Embryonic facial prominence (tissue), 1 donor: ENCODE measurements at regions not wholly inside any gene's neighbourhood (a gene's known extent, or its start where the extent isn't known, plus 50 kb on each side); places are given as distances from the start of the nearest gene placed in this dataset.
"Not testable (repeated sequence)": the region's sequence is repeated elsewhere in the genome, so short reads cannot be mapped to it uniquely, and the experiment has no call there.

Experiments
- DNase-seq: peaks from one replicate; pipeline ENCODE4 v3.0.0-alpha.2; 2016; ENCODE audit errors: extremely low spot score

DNA sequence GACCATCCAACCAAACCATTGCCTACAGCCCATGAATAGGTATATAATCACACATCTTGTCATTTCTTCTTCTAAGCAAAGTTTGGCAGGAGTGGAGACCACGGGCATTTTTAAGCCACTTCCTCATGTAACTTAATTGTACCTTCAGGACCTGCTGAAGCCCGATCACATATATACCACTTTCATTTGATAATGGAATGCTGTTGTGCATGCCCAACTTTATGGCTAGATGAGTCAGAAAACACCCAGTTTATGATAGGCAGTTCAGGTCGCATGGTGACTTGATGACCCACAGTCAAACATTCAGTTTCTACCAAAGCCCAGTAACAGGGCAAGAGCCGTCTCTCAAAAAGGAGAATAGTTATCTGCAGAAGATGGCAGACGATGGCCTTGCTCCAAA lies 2295.0 kb upstream of the ACO1 start:
- no peak for DNase-seq

DNA sequence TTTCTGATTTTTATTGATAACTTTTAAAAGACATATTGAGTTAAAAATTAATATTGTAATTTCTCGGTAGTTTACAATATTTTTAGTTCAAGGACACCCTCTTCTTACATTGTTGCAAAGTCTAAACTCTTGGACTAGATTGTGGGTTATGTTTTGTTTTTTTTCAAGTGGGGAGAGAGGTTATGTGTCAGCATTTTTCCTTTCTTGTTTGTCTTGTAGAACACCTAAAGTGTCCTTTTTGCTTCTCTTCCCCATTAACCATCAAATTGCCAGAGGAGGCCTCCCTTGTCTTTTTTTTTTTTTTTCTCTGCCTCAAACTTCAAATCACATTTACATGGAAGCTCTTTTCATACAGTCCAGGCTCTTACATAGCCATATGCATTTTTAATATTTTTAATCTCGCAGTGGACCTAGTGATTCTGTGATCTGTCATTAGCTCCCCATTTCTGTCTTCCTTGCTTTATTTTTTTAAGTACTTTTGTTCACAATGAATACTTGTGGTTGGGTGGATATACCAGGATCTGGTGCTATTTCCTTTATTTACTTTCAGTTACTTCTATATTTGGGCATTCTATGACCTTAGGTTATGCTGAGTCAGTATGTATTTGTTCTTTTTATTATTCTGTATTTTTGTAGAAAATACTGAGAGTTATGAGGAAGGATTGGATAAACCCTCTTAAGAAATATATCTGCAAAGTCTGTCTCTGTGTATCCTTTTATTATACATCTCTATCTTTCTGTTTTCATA lies 2280.6 kb upstream of the ACO1 start:
- no peak for DNase-seq

DNA sequence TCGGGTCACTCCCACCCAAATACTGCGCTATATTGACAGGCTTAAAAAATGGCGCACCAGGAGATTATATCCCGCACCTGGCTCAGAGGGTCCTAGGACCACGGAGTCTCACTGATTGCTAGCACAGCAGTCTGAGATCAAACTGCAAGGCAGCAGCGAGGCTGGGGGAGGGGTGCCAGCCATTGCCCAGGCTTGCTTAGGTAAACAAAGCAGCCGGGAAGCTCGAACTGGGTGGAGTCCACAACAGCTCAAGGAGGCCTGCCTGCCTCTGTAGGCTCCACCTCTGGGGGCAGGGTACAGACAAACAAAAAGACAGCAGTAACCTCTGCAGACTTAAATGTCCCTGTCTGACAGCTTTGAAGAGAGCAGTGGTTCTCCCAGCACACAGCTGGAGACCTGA lies 2277.3 kb upstream of the ACO1 start:
- DNase-seq = not testable (repeated sequence)

DNA sequence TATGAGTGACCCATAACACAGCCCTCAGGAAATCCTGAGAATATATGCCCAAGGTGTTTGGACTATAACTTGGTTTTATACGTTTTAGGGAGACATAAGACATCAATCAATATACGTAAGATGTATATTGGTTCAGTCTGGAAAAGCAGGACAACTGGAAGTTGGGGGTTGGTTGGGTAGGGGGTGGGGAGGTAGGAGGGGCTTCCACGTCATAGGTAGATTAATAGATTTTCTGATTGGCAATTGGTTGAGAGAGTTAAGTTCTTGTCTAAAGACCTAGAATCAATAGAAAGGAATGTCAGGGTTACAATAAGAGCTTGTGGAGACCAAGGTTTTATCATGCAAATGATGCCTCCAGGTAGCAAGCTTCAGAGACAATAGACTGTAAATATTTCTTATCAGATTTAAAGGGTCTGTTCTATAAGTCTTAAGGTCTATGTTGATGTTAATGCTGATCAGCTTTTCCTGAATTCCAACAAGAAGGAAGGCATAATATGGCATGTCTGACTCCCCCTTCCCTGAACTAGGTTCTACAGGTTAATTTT lies 2267.7 kb upstream of the ACO1 start:
- no peak for DNase-seq

DNA sequence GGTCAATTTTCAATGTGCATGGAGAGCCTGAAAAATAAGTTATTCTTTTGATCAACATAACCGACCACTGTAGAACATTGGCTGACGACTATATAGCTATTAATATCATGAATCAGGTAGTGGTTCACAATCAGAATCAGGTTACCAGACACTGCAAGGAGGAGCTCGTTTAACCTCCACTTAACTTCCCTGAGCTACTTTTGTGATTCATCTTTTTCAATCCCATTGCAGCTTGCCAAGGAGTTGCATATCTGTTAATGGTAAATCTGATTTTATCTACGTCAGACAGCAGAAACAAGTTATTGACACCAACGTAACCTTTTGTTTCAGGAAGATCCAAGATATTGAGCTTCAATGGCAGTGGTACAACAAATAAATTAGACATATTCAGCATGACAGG lies 2263.8 kb upstream of the ACO1 start:
- no peak for DNase-seq

DNA sequence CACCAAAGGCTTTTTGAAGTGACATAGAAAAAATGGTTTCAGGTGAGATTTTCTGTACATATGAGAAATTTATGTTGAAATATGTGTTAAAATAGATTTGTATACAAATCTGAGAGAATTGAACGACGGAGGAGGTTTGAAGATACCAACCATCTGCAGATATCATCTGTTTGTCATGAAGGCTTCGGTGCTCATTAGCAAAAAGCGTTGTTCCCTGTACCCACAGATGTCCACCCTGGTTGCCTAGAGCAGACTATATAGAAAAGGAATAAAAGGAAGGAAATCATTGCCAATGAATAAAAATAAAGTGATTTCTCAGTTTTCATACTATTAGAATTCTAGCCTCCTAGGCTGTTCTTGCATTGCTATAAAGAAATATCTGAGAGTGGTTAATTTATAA lies 2262.8 kb upstream of the ACO1 start:
- DNase-seq = no peak

DNA sequence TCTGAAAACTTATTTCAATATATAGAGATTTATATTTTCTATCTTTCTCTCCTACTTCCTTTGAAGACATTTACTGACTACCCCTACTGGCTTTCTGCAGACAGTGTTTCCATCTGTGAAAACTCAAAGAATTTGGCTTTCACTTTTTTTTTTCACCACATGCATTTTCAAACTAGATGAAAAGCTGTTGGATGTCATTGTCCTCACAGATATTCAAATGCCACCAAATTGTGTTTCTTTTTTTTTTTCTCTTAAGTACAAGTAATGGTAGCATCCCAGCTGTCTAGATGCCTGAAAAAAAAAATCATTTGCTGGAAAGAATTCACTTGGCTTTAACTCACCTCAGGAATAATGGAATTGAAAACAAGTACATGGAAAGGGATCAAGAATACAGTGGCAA lies 2258.6 kb upstream of the ACO1 start:
- DNase-seq = no peak

DNA sequence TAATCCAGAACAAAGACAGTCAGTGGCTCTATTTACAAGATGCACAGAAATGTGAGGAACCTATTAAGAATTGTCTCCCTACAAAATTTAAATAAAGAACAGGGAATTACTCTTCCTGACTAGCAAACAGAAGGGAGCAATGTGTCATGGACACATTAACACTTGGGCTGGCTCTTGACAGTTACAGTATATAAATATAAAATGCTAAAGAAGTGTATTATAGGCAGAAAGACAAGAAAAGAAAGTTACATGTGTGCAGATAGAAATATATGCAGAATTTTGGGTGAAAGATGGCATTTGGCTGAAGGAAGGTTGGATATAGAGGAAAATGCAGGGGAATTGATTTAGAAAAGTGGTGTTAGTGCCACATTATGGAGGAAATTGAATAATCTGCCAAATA lies 2257.1 kb upstream of the ACO1 start:
- no peak for DNase-seq

DNA sequence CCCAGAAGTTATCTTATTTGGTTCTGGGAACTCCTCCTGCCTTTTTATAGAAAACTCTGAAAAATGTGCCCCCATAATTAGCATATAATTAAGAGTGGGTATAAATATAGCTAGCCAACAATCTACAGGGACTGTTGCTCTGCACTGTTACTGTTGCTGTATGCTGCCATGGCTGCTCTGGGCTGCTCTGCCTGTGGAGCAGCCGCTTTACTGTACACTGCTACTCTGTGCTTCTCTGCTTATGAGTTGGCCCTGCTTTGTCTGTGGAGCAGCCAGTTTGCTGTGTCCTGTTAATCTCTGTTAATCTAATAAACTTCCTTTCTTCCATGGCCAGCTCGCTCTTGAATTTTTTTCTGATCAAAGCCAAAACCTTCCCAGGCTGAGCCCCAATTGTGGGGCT lies 2244.0 kb upstream of the ACO1 start:
- no peak for DNase-seq

DNA sequence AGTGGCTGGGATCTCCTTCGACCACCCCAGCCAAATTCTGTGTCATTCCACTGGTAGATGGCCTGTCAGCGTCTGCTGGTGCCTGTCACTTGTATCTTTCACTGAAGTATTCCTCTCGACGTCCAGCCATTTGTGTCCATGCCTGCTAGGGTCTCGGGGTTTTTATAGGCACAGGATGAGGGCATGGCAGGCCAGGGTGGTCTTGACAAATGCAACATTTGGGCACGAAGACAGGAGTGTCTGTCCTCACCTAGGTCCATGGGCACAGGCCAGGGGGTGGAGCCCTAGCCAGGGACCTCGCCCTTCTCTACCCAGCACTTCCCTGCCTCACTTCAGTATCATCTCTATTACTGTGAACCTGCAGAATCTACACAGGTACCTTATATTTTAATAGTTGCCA lies 2223.9 kb upstream of the ACO1 start:
- DNase-seq = no peak

DNA sequence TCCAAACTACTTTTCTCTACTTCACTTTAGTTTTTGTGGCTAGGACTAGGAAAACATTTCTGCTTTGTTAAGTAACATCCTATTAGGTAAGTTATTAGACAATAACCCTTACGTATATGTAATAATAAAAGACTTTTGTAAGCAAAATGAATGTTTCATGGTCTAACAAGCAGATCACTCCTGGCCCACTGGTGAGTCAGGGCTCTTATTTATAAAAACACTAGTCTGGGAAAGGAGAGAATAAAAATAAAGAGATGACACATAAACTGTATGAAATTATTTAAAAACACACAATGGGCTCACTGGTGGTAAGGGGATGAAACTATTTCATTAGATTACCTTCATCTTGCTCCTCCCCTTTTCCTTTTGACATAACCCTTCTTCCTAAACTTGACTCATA lies 2212.2 kb upstream of the ACO1 start:
- no peak for DNase-seq

DNA sequence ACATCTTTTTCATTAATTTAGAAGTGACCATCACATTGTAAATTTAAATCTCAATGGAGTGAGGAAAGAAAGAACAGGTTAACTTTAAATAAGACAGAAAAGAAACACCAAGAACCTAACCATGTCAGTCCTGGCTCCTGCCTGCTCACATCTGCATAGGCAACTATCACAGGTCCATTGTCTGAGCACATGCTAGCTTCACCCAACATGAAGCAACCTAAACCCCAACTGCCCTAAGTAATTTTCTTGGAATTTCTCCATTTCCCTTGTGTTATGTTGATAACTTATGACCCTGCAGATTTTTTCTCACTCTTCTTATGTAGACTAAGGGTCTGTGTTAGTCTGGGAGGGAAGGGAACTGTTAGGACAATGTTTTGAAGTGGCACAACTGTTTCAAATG lies 2205.8 kb upstream of the ACO1 start:
- DNase-seq = no peak

DNA sequence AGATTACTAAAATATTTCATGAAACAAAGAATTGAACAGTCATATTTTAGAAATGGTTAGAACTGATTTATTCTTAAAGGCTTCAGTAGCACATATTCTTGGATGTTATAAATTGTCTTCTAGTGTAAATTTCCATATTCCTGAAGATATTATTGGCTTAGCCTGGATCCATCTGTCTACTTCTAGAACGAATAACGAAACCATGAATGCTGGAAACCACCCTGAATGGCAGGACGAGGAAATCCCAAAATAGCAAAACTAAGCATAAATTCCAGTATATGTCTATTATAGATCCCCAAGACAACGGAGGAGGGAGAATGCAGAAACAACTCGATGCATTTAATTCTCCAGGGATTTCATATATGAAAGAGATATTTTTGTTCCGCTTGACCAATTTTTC lies 2191.0 kb upstream of the ACO1 start:
- no peak for DNase-seq

DNA sequence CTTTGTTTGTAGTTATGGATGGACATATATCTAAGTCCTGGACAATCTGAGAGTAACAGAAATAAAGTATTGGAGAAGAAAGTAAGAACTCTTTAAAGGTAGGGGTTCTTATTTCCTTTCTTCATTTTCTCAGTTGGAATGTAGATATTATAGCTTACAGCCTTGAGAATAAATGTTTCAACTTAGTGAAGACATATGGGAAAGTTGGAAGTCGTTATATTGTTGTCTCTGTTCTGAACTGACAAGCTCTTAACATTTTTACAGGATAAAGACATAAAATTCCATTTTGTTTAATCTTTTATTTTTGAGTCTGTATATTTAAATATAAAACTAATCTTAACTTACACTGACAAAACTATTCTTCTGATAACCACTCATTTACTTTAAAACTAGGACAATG lies 2187.5 kb upstream of the ACO1 start:
- DNase-seq = no peak

DNA sequence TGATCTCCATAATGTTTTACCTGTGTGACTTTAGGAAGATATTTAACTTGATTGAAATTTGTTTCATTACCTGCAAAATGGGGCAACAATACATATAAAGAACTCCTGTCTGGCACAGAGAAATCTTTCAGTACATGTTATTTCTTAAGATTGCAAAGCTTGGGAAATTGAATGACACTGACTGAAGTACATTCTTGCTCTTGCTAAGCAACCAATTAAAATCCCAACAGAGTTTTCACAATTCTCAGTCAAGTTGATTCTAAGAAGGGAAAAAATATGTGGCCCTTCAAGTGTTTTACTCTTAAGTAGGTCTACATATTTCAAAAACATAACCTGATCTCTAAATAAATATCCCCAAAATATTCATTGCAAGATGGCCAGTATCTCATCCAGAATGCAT lies 2187.0 kb upstream of the ACO1 start:
- no peak for DNase-seq

DNA sequence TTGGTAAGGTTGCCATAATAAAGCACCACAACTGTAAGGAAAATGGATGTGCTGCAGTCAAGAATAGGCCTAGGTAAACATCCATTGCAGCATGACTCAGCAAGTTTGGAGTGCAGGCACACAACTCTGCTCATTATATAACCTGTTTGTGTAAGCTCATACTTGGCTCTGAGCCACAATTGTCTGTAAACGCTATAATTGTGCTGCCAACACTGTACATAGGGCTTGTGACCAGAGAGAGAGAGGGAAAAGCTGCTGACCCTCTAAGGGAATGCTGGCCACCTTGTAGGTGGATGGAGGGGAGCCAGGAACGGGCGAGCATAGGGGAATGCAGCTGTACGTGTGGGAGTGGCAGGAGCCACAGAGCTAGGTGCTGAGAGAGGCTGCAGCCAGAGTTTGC lies 2186.5 kb upstream of the ACO1 start:
- DNase-seq = no peak

DNA sequence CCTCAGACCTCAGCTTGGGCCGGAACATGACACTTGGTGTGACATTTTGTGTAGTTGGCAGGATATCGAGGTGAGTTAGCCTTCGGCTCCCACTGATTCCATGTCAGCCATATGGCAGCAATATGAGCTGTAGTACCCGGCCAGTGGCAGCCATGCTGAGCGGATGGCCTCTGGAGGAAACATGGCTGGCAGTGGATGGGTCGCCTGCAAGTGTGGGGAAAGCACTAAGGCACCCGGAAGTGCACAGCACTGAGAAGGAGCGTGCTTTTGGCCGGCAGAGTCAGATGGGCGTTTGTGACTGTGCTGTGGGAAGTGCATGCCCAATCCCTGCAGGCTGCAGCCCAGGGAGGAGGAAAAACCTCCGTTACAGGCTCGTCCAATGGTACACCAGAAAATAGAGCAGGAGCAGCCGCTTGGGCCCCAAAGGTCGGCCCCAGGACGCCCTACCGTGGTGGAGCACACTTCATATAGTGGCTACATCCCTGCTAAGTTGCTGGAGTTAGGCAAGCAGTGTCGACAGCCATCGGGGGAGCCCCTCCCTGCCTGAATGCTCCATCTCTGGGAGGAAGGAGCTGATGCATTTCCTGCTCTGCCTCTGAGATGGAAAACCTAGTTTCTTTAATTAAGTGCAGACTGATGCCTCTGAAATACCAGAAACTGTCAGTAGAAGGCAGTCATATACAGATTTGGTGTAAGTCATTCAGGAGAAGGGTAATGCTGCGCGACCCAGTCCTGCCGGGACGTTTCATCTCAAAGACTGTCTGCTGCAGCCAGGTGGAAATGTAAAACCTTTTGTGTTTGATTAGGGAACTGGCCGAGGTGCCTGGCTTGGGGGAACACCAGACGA lies 2185.8 kb upstream of the ACO1 start:
- DNase-seq = no peak

DNA sequence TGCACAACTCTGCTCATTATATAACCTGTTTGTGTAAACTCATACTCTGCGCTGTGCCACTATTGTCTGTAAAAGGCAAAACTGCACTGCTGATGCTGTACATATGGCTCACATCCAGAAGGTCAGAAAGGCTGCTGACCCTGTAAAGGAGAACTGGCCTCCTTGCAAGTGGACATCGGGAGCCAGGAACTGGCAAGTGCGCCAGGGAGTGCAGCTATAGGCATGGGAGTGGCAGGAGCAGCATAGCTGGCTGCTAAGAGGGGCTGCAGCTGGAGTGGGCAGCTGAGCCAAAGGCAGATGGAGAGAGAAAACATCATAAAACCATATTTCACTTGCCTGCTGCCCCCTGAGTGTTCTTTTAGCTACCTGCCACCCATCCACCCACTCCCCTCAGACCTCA lies 2183.4 kb upstream of the ACO1 start:
- no peak for DNase-seq

DNA sequence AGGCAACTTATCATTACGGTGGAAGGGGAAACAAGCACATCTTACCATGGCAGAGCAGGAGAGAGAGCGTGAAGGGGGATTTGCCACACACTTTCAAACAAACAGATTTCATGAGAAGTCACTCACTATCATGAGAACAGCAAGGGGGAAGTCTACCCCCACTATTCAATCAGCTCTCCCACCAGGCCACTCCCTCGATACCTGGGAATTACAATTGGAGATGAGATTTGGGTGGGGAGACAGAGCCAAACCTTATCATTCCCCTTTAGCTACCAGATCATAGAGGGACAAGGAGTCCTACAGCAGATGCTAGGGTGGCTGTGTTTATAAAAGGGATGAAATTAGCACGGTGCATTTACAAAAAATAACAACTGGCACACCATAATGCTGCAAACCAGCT lies 2149.4 kb upstream of the ACO1 start:
- DNase-seq = no peak

DNA sequence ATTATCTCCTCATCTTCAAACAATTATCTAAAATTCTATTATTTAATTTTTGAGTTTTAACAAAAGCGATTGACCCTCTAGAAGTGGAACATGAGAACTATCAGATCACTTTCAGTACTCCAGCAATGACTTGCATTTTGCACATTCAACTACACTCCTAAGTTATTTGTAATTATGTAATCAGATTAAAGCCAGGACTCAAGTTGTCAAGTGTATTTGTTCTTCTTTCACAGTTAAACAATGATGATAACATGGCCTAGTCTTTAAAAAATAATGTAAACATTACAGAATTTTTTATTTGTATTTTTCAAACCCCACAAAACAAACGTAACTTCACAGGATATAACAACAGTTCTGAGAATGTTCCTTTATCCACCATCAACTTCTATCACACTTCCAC lies 2148.9 kb upstream of the ACO1 start:
- DNase-seq = no peak

DNA sequence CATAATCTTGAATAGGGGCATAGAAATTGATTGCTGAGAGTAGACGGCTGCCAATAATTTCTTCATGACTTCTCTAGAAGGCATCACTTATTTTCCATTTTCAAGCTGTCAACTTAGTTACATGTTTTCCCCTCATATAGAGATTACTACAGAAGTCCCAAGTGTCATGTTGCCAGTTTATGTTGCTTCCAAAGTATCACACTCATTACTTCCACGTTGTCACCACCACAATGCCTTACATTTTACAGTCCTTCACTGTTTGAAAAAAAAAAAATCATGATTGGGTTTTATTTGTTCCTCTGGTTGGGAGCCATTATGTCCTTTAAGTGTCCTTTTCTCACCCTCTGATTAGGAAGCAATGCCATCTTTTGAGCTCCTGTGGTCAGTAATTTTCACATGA lies 2144.6 kb upstream of the ACO1 start:
- no peak for DNase-seq

DNA sequence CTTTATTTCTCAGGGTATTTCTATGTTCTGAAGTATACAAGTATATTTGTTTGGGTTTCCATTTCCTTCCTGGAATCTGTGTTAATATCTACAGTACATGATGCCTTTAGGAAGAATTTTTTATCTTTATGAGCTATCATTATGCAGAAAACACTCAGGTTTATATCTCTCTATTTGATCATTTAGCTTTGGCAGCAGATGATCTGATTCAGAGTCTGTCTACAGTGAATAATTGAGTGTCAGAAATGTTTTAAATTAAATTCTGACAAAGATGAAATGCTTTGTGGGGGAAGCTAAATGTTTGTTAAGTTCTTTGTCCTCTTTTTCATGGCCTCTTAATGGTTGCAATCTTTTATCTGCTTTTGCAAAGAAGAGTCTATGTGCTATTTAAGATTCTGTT lies 2141.0 kb upstream of the ACO1 start:
- no peak for DNase-seq

DNA sequence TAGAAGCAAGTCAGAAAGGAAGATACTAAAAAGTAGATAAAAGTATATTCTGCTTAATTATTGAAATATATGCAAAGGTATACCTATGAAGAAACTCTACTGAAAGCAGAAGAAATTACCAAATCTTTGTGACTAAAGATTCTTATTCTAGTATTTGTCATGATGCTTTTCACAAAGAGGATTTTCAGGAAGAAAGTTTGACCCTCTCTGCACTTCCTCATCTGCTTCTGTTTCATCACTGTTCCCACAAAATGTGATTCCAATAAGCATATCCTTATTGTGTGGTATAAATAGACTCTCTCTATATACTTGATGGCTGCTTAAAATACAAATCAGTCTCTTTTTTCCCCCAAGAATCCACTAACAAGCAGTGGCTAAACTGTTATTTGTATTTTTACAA lies 2139.6 kb upstream of the ACO1 start:
- no peak for DNase-seq
